SK-N-SH (cell line): ENCODE measurements at regions not wholly inside any gene's neighbourhood (a gene's known extent, or its start where the extent isn't known, plus 50 kb on each side); places are given as distances from the start of the nearest gene placed in this dataset.

Experiments
- CTCF ChIA-PET: fragments of 300-600, 350-600 bp; formaldehyde crosslinking; extraction: SDS; loops from one replicate; lab custom pipeline; 2021; lab: Yijun Ruan, JAX
- POLR2A ChIA-PET: fragments of 350-600 bp; sonication (Branson Sonifier 250); formaldehyde crosslinking; extraction: SDS; loops from one replicate; lab custom pipeline; 2020; ENCODE audit warnings: antibody characterized with exemption, inconsistent platforms; lab: Yijun Ruan, JAX
- DNase-seq: peaks from one replicate; pipeline ENCODE4 v3.0.0; 2012
- H2AFZ ChIP-seq: fragments of 200-600 bp; sonication (generic); 2 replicates; pipeline ENCODE4 v1.8.1; 2016; ENCODE audit warnings: antibody characterized with exemption, mild to moderate bottlenecking, low read depth
- H3F3A ChIP-seq: fragments of 200-600 bp; sonication (generic); replicated peaks from 2 replicates; pipeline ENCODE3; 2016; ENCODE audit warnings: antibody characterized with exemption, mild to moderate bottlenecking; ENCODE audit not compliant: insufficient read depth
- H3K27ac ChIP-seq, 2 experiments: fragments of 200-500 bp in 1 of 2; fragments of 200-600 bp in 1 of 2; sonication (Bioruptor generic) in 1 of 2; sonication (generic), shearing (Covaris generic) in 1 of 2; 2 replicates each; pipeline versions ENCODE4 v1.5.1 to v1.6.1; 2014 to 2016; ENCODE audit warnings: low read depth in 2 of 2, inconsistent platforms in 1 of 2, low read length in 1 of 2, mild to moderate bottlenecking in 1 of 2, mixed read lengths in 1 of 2
- H3K27me3 ChIP-seq: fragments of 200-600 bp; sonication (generic), shearing (Covaris generic); 2 replicates; pipeline ENCODE4 v1.6.1; 2016; ENCODE audit warnings: mixed run types; ENCODE audit not compliant: insufficient read depth
- H3K36me3 ChIP-seq, 2 experiments: fragments of 200-500 bp in 1 of 2; fragments of 200-600 bp in 1 of 2; sonication (Bioruptor generic) in 1 of 2; sonication (generic) in 1 of 2; replicated peaks in 1 of 2; 2 replicates each; pipeline versions ENCODE3 to v1.5.1; 2014 to 2016; ENCODE audit warnings: low read length in 1 of 2, mild to moderate bottlenecking in 1 of 2; ENCODE audit not compliant: insufficient read depth in 2 of 2, control insufficient read depth in 1 of 2
- H3K4me1 ChIP-seq, 2 experiments: fragments of 200-500 bp in 1 of 2; fragments of 200-600 bp in 1 of 2; sonication (Bioruptor generic) in 1 of 2; sonication (generic), shearing (Covaris generic) in 1 of 2; 2 replicates each; pipeline versions ENCODE4 v1.5.1 to v1.6.1; 2014 to 2016; ENCODE audit warnings: low read depth in 1 of 2, low read length in 1 of 2, mixed run types in 1 of 2; ENCODE audit not compliant: insufficient read depth in 2 of 2, control insufficient read depth in 1 of 2
- H3K4me2 ChIP-seq: fragments of 200-600 bp; sonication (generic), shearing (Covaris generic); 2 replicates; pipeline ENCODE4 v1.6.1; 2017; ENCODE audit warnings: mixed run types
- H3K4me3 ChIP-seq, 2 experiments: fragments of 200-500 bp in 1 of 2; fragments of 200-600 bp in 1 of 2; sonication (Bioruptor generic) in 1 of 2; sonication (generic), shearing (Covaris generic) in 1 of 2; 2 replicates each; pipeline versions ENCODE4 v1.5.1 to v1.8.1; 2014 to 2016; ENCODE audit warnings: low read depth in 2 of 2, inconsistent platforms in 1 of 2, low read length in 1 of 2, mild to moderate bottlenecking in 1 of 2, mixed read lengths in 1 of 2, moderate library complexity in 1 of 2
- H3K79me2 ChIP-seq: fragments of 200-600 bp; sonication (generic); 2 replicates; pipeline ENCODE4 v1.8.1; 2017; ENCODE audit warnings: mild to moderate bottlenecking; ENCODE audit not compliant: insufficient read depth
- H3K9ac ChIP-seq: fragments of 200-600 bp; sonication (generic); 2 replicates; pipeline ENCODE4 v1.6.1; 2017; ENCODE audit warnings: mixed run types
- H3K9me2 ChIP-seq: fragments of 200-600 bp; sonication (generic); 2 replicates; pipeline ENCODE4 v1.6.1; 2017; ENCODE audit warnings: mixed run types
- H3K9me3 ChIP-seq: fragments of 200-600 bp; sonication (generic); 2 replicates; pipeline ENCODE4 v1.6.1; 2017; ENCODE audit warnings: mixed run types, mild to moderate bottlenecking, moderate library complexity
- H4K20me1 ChIP-seq: fragments of 200-600 bp; sonication (generic); 2 replicates; pipeline ENCODE4 v1.6.1; 2017; ENCODE audit warnings: mild to moderate bottlenecking, mixed run types; ENCODE audit not compliant: insufficient read depth
- CHD2 ChIP-seq: fragments of 150-350 bp; IDR thresholded peaks from 2 replicates; pipeline ENCODE4 v1.6.1; 2018; ENCODE audit warnings: low read length; ENCODE audit not compliant: partially characterized antibody
- ELF1 ChIP-seq: IDR thresholded peaks from 2 replicates; pipeline ENCODE4 v1.4.0; 2012
- EZH2phosphoT487 ChIP-seq: fragments of 200-600 bp; sonication (generic); IDR thresholded peaks from 2 replicates; pipeline ENCODE4 v1.6.1; 2017; ENCODE audit warnings: low read depth, mixed run types, mild to moderate bottlenecking, antibody characterized with exemption, moderate library complexity, borderline replicate concordance
- FOSL2 ChIP-seq: IDR thresholded peaks from 2 replicates; pipeline ENCODE4 v1.4.0; 2012; ENCODE audit warnings: low read depth, mild to moderate bottlenecking, moderate library complexity, borderline replicate concordance
- JUND ChIP-seq: IDR thresholded peaks from 2 replicates; pipeline ENCODE4 v1.4.0; 2012
- MXI1 ChIP-seq: IDR thresholded peaks from 2 replicates; pipeline ENCODE4 v1.6.1; 2012; ENCODE audit warnings: mild to moderate bottlenecking, low read depth, low read length, improper control_type of control experiment
- NFIC ChIP-seq: IDR thresholded peaks from 2 replicates; pipeline ENCODE4 v1.4.0; 2012; ENCODE audit warnings: borderline replicate concordance
- NRF1 ChIP-seq: IDR thresholded peaks from 2 replicates; pipeline ENCODE4 v1.6.1; 2012; ENCODE audit warnings: low read depth, mild to moderate bottlenecking, low read length
- RAD21 ChIP-seq: IDR thresholded peaks from 2 replicates; pipeline ENCODE4 v1.6.1; 2012; ENCODE audit warnings: mild to moderate bottlenecking, low read length
- RCOR1 ChIP-seq: fragments of 150-350 bp; IDR thresholded peaks from 2 replicates; pipeline ENCODE4 v1.6.1; 2017; ENCODE audit warnings: antibody characterized with exemption, low read length
- RFX5 ChIP-seq: IDR thresholded peaks from 2 replicates; pipeline ENCODE4 v1.6.1; 2012; ENCODE audit warnings: mild to moderate bottlenecking, improper control_type of control experiment, low read length
- SIN3A ChIP-seq: IDR thresholded peaks from 2 replicates; pipeline ENCODE4 v1.6.1; 2012; ENCODE audit warnings: low read depth, mild to moderate bottlenecking, low read length, moderate library complexity, borderline replicate concordance
- TAF1 ChIP-seq: IDR thresholded peaks from 2 replicates; pipeline ENCODE4 v1.6.1; 2012; ENCODE audit warnings: low read depth, mild to moderate bottlenecking, low read length, moderate library complexity, borderline replicate concordance
- TEAD4 ChIP-seq: IDR thresholded peaks from 2 replicates; pipeline ENCODE4 v1.4.0; 2012; ENCODE audit warnings: mild to moderate bottlenecking, borderline replicate concordance; ENCODE audit not compliant: insufficient read depth
- YY1 ChIP-seq: IDR thresholded peaks from 2 replicates; pipeline ENCODE4 v1.4.0; 2012; ENCODE audit warnings: low read depth, mild to moderate bottlenecking
- WGBS: methylation state at CpG from one replicate; pipeline ENCODE4 v1.1.6; 2017; ENCODE audit warnings: low lambda C conversion rate; 5-methylcytosine and 5-hydroxymethylcytosine counted together
- TF ChIP-seq, protein P1 (sequence below): IDR thresholded peaks from 2 replicates; pipeline ENCODE4 v1.4.0; 2012; ENCODE audit warnings: low read depth
- TF ChIP-seq, protein P2 (sequence below): fragments of 150-350 bp; IDR thresholded peaks from 2 replicates; pipeline ENCODE4 v1.6.1; 2017; ENCODE audit warnings: antibody characterized with exemption, low read length, low read depth, borderline replicate concordance
- TF ChIP-seq, protein P3 (sequence below): fragments of 150-350 bp; IDR thresholded peaks from 2 replicates; pipeline ENCODE4 v1.6.1; 2016; ENCODE audit warnings: mild to moderate bottlenecking, low read depth, low read length
- TF ChIP-seq, protein P4 (sequence below): IDR thresholded peaks from 2 replicates; pipeline ENCODE4; 2012
- TF ChIP-seq, protein P5 (sequence below): IDR thresholded peaks from 2 replicates; pipeline ENCODE4 v1.4.0; 2012; ENCODE audit warnings: low read depth, borderline replicate concordance

DNA sequence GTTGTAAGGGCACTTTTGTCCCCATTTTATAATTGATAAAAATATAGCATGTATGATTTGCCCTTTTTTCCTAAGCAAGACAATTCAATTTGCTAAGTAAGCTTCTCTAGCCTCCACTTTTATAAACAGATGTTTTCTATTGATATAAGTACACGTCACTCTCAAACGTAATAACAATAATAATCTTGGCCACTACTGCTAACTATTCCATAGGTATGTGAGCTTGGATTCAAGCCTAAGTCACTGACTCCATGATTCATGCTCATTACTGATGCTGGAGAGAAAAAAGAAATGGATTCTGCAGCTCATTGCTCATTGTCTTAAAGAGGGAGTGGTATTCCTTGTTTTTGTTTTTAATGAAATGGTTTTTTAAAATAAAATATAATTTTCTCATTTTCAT is 661.0 kb downstream of the GALC start:
- H3K36me3 ChIP-seq = no peaks in the 10 kb centered on the region
- no peak for DNase-seq
- no peaks in the 10 kb centered on the region for H3K9me2 ChIP-seq
- no peaks in the 10 kb centered on the region for H3K79me2 ChIP-seq
- no peaks in the 10 kb centered on the region for H3K27me3 ChIP-seq
- no peak overlapping the region for H3K27ac ChIP-seq
- no peaks in the 10 kb centered on the region for H4K20me1 ChIP-seq
- ChIA-PET CTCF (no interaction called here), POLR2A (no interaction called here)
- H3K4me2 ChIP-seq = no peak overlapping the region
- H3F3A ChIP-seq = no peaks in the 10 kb centered on the region
- no peak overlapping the region for H3K9ac ChIP-seq
- TF ChIP-seq EZH2phosphoT487 (no peak), JUND (no peak), NFIC (no peak), RAD21 (no peak), NRF1 (no peak), RCOR1 (no peak), ELF1 (no peak), TEAD4 (no peak), TAF1 (no peak), SIN3A (no peak), CHD2 (no peak), RFX5 (no peak), YY1 (no peak), FOSL2 (no peak), MXI1 (no peak)
- TF ChIP-seq, protein P1, sequence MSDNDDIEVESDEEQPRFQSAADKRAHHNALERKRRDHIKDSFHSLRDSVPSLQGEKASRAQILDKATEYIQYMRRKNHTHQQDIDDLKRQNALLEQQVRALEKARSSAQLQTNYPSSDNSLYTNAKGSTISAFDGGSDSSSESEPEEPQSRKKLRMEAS = no peak
- TF ChIP-seq, protein P2, sequence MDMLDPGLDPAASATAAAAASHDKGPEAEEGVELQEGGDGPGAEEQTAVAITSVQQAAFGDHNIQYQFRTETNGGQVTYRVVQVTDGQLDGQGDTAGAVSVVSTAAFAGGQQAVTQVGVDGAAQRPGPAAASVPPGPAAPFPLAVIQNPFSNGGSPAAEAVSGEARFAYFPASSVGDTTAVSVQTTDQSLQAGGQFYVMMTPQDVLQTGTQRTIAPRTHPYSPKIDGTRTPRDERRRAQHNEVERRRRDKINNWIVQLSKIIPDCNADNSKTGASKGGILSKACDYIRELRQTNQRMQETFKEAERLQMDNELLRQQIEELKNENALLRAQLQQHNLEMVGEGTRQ = no peak
- TF ChIP-seq, protein P3, sequence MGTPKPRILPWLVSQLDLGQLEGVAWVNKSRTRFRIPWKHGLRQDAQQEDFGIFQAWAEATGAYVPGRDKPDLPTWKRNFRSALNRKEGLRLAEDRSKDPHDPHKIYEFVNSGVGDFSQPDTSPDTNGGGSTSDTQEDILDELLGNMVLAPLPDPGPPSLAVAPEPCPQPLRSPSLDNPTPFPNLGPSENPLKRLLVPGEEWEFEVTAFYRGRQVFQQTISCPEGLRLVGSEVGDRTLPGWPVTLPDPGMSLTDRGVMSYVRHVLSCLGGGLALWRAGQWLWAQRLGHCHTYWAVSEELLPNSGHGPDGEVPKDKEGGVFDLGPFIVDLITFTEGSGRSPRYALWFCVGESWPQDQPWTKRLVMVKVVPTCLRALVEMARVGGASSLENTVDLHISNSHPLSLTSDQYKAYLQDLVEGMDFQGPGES = no peak
- TF ChIP-seq, protein P4, sequence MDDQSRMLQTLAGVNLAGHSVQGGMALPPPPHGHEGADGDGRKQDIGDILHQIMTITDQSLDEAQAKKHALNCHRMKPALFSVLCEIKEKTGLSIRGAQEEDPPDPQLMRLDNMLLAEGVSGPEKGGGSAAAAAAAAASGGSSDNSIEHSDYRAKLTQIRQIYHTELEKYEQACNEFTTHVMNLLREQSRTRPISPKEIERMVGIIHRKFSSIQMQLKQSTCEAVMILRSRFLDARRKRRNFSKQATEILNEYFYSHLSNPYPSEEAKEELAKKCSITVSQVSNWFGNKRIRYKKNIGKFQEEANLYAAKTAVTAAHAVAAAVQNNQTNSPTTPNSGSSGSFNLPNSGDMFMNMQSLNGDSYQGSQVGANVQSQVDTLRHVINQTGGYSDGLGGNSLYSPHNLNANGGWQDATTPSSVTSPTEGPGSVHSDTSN = no peak
- TF ChIP-seq, protein P5, sequence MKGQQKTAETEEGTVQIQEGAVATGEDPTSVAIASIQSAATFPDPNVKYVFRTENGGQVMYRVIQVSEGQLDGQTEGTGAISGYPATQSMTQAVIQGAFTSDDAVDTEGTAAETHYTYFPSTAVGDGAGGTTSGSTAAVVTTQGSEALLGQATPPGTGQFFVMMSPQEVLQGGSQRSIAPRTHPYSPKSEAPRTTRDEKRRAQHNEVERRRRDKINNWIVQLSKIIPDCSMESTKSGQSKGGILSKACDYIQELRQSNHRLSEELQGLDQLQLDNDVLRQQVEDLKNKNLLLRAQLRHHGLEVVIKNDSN = no peak
- 3% methylated on average over 2 of the region's 2 CpGs for WGBS
- H3K9me3 ChIP-seq = no peaks in the 10 kb centered on the region
- H3K4me3 ChIP-seq = no peak overlapping the region
- no peaks in the 10 kb centered on the region for H3K4me1 ChIP-seq
- H2AFZ ChIP-seq = no peak overlapping the region
